Hepatic stellate cell (primary cell): ENCODE measurements at regions not wholly inside any gene's neighbourhood (a gene's known extent, or its start where the extent isn't known, plus 50 kb on each side); places are given as distances from the start of the nearest gene placed in this dataset.
"Not testable (repeated sequence)": the region's sequence is repeated elsewhere in the genome, so short reads cannot be mapped to it uniquely, and the experiment has no call there.

Experiments used
- DNase-seq: peaks from one replicate; pipeline ENCODE4 v3.0.0; 2011; ENCODE audit warnings: low spot score

DNA sequence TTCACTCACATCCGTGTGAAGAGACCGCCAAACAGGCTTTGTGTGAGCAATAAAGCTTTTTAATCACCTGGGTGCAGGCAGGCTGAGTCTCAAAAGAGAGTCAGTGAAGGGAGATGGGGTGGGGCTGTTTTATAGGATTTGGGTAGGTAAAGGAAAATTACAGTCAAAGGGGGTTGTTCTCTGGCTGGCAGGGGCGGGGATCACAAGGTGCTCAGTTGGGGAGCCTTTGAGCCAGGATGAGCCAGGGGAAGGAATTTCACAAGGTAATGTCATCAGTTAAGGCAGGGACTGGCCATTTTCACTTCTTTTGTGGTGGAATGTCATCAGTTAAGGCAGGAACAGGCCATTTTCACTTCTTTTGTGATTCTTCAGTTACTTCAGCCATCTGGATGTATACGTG lies 210.3 kb upstream of the ELL2 start:
- DNase-seq = not testable (repeated sequence)

DNA sequence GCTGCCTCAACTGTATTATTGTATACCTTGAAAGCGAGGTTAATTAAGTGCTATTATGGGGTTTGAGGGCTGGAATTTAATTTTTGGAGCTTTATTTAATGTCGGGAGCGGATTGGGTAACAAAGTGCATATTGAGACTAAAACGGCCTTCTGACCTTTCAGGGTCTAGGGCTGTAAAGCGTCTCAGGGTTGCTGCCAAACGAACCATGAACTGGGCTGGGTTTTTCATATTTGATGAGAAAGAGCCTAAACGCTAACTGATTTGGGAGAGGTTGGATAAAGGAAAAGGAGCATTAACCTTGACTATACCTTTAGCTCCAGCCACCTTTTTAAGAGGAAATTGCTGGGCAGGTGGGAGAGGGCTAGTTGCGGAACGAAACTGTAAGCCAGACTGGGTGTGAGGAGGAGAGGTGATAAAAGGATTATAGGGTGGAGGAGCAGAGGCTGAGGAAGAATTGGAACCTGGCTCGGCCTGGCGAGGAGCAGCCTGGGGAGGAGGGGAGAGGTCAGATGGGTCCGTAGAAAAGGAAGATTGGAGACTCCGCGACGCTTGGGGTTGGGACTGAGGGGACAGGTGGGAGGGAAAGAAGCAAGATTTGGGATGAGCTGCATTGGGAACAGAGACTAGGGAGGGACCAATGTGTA lies 209.0 kb upstream of the ELL2 start:
- not testable (repeated sequence) for DNase-seq

DNA sequence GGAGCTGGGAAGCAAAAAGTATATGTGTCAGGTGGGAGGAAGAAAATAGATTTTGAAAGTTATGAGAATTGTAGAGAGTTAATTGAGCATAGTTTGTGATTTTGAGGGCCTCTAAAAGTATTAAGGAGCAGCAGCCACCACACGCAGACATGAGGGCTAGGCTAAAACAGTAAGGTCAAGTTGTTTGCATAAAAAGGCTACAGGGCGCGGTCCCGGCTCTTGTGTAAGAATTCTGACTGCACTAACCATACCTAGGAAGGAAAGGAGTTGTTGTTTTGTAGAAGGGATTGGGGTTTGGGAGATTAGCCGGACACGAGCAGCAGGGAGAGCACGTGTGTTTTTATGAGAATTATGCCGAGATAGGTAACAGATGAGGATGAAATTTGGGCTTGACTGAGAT lies 207.2 kb upstream of the ELL2 start:
- DNase-seq = not testable (repeated sequence)

DNA sequence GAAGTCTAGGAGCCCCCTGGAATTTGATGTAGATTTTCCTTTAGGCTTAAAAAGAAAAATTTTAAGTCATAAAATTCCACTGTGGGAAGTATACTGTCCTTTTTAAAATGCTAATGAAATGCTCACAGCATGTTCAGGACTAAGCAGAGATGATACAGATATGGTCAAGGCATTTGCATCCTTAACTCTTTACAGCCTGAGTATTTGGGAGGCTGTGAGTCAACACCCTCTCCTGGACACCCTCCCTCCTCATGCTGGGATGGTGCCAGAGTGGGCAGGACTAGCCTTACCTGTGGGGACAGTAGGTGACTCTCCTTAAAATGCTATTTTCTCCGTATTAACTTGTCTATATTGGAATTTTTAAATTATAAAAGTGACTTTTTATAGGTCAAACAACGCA lies 197.4 kb upstream of the ELL2 start:
- DNase-seq = no peak

GRCh38 chr5:96157841-96158291 lies 196.2 kb upstream of the ELL2 start:
- no peak for DNase-seq

GRCh38 chr5:96157077-96157780 lies 195.6 kb upstream of the ELL2 start:
- DNase-seq = no peak

DNA sequence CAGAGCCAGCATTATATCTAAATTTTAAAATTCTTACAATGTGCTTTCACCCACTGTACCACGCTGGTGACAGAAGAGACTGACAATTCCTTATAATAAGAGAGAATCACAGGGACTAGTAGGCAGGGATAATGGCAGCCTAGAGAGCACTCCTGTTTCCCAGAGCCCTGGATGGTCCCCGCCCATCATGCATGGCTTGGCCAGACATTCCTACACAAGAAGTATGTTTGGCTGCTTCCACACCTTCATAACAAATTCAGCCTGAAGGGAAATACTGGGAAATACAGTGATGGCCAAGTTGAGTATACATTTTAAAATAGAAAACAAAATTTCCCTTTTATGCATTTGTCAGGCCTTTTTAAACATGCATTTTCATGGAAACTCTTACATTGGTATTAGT lies 193.5 kb upstream of the ELL2 start:
- DNase-seq = no peak

GRCh38 chr5:96151891-96152290 lies 190.2 kb upstream of the ELL2 start:
- no peak for DNase-seq

DNA sequence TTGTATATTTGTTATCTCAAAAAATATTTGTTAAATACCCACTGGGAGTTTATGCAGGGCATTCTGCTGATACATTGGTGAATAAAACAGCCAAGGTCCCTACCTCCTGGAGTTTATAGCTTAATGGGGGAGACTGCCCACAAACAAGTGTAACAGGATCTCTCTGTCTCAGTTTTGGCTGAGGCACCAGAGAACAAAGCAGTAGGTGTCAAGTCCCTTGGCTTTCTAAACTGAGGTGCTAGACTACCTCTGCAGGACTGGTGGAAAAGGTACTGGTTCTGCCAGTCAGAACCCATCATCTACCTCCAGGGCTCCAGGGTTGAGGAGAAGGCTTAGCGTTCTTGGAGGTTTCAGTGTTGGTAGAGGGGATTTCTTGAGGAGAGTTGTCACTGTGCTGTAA lies 188.4 kb upstream of the ELL2 start:
- DNase-seq = no peak

DNA sequence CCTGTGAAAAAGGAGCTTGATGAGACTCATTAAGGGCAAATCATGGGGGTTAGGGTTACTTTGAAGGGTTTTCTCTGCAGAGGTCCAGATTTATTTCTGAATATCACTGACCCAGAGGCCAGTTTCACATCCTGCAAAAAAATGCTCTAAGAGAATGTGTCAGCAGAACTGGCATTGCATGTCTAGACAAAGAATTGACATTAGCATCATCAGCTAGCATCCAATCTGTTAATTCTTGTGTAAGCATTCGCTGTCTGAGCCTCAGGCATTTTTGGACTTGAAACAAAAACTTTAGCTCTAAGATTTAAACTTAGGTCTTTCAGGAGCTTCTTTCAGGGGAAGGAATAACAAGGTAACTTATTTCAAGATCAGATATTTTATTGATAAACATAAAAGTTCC lies 187.9 kb upstream of the ELL2 start:
- DNase-seq = no peak

DNA sequence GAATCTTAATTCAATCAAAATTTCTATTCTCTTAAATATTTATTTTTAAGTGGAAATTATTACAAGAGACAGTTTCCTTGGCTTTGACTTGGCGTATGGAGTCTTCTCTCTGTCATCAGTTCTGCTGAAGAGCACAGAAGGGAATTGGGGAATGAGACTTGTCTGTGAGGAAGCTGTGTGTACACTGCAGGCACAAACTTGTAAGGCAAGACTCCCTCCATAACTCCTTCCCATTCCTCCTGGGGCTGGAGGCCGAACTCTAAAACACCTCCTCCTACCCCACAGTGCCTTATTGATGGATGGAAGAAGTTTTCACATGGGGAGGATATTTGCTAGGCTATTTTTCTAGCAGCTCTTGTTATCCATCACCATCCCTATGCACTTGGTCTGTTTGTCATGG lies 187.4 kb upstream of the ELL2 start:
- no peak for DNase-seq

DNA sequence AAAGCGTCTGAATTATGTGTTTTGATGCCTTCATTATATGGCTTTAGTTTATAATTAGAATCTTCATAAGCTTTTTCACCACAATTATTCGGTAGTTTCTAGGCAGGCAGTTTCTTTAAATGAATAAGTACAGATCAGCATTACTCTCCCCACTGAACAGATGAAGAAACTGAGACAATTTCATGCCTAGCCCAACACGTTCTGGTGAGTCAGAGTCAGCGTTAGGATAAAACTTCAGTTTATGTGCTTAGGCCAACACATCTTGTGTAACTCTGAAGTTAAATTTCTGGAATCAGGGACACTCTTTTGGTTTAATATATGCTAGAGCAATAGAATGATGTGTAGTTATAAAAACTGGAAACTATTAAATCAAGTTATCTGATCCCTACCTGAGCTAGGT lies 186.7 kb upstream of the ELL2 start:
- DNase-seq = no peak

DNA sequence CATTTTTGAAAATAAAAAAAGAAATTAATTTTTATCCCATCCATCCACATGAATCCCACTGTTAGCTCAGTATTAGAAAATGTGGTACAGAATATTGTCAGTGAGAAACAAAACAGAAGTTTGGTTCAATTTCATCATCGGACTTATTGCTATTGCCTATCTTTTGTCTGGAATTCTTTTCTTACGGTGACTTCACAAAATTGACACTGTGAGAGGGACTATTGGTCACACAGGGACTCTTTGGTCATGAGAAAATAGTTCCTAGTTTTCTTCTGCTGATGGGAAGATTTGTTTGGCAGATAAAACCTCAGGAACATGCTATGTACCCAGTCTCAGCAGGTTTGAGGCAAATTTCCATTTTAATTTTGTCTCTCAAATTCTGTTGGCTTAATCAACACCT lies 186.2 kb upstream of the ELL2 start:
- no peak for DNase-seq

DNA sequence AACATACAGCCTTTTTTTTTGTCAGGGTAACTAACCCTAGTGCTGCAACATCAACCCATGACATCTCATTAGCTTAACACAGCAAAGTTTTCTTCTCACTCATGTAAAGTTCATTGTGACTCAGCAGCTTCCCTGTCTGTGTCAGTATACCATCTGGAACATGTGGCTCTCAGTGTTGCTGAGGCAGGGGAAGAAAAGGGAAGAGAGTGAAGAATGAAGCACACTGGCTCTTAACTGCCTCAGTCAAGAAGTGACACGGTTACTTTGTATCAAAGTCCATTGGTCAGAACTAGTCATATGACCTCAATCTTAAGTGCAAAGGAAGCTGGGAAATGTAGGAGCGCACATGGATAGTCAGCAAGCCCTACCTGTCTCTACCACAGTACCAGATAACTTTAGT lies 185.0 kb upstream of the ELL2 start:
- peak; percentile 15 for DNase-seq

DNA sequence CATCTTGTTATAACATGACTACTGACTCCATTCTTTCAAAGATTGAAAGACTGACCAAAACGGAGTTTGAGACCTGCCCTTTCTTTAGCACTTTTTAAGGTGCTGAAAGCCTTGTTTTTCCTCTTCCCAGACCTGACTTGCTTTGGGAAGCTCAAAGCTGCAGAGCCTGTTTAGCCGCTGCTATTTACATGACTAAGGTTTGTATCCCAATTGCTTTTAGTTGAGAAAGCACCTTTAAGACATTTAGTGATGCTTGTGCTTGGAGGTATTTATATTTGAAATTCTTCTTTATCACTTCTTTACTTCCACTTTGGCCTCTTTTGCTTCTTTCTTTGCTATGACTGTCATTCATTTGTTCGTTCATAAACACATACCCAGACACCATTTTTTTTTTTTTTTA lies 182.6 kb upstream of the ELL2 start:
- DNase-seq = no peak

DNA sequence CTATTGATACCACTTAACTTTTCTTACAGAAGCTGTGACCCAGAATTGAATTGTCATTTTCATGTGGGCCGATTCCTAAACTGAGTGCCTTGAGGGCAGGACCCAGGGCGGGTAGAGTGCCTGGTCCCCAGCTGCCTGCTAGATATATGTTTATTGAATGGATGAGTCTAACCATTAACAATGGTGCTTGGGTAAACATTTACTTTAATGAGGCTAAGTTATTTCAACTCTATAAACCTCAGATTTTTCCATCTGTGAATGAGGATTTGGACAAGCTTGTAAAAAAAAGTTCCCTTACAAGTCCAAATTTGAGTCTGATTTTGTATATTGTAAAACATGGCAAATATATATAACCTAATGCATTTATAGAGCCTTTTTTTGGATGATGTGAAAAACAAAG lies 181.8 kb upstream of the ELL2 start:
- no peak for DNase-seq

- DNase-seq = no peak
Measured at GRCh38 chr5:96142786-96143434, 181.3 kb upstream of the ELL2 start.

DNA sequence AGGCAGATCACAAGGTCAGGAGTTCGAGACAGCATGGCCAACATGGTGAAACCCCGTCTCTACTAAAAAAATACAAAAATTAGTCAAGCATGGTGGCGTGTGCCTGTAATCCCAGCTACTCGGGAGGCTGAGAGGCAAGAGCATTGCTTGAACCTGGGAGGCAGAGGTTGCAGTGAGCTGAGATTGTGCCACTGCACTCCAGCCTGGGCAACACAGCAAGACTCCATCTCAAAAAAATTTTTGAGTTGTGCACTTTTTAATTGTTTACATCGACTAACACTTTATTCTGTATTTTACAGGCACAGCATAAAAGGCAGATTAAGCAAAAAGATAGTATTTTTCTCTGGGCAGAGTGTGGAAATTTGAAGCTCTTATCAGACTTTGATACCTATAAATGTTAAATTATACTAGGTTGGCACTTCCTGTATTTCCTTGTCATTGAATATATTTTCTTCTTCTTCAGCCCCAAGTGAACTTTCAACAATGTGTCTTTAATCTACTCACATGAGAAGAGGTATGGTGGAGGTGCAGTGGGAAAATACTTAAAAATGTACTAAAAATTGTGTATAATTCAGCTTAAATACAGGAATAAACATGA lies 180.6 kb upstream of the ELL2 start:
- DNase-seq = no peak

- no peak for DNase-seq
Measured at GRCh38 chr5:96141749-96142148, 180.1 kb upstream of the ELL2 start.

GRCh38 chr5:96140496-96140895 lies 178.8 kb upstream of the ELL2 start:
- DNase-seq = no peak

- DNase-seq = no peak
Measured at GRCh38 chr5:96140084-96140483, 178.4 kb upstream of the ELL2 start.

DNA sequence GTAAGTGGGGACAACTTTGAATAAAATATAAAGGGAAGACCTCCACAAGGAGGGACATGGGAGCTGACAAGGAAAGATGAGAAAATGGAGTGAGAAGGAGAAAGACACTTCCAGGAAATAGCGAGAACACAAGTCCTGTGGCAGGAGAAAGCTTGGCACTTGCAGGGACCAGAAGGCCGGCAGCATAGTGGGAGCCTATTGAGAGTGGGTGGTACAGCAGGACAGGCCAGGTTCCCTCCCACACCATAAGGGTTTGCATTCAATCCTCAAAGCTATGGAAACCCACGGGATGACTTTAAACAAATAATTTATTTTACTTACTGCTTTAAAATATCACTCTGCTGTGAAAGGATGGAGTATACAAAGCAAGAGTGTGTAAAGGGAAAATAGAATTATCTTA lies 173.2 kb upstream of the ELL2 start:
- no peak for DNase-seq
